Left ventricle myocardium superior (tissue), 1 donor: ENCODE measurements at regions not wholly inside any gene's neighbourhood (a gene's known extent, or its start where the extent isn't known, plus 50 kb on each side); places are given as distances from the start of the nearest gene placed in this dataset.
A peak's percentile ranks its signal among the peaks of the same experiment; 100 is the strongest.

ENCODE experiments used
- ATAC-seq: fragments of 200-7000 bp; cut with Tn5 transposase; one replicate; pipeline ENCODE4 v1.9.1; 2020; ENCODE audit warnings: mild to moderate bottlenecking, moderate library complexity
- DNase-seq: peaks from one replicate; pipeline ENCODE4 v3.0.0-alpha.2; 2020
- intact Hi-C: fragments of 100-400 bp; cut with micrococcal nuclease; formaldehyde crosslinking; loops from one replicate; pipeline ENCODE4 v1.11.0; 2022
- donor health status: DM: no; HTN: yes; CAD: no; lungs with severe emphysema.

DNA sequence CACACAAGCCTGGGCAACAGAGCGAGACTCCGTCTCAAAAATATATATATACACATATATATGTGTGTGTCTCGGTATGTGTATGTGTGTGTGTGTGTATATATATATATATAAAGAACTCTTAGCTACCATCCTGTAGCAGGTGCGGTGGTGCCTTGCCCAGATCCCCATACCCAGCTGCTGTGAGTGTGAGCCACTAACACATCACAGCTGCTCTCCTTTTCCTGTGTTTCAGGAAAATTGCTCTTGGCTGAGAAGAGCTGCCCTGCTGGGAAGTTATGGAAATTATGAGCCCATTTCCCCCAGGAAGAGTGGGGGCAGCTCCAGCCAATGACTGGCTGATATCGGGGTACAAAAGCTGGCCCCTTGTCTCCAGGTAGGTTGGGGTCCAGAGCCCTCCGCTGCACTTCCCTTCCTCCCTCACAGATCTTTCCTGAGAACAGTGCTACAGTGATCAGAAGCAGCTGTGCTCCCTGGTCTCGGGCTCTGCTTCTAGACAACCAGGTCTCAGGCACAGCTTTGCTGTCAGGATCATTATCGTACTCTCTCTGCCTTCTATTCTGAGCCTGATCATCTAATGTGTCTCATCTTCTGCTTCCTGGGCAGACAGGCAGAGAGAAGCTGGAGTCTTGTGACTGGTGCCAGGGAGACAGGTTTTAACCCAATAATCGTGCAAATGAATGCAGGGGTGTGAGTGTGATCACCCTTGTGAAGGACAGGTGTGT lies 109.6 kb upstream of the ZNF678 start:
- intact Hi-C loops, result no loop called here

GRCh38 chr1:227451954-227452353 lies 111.4 kb upstream of the ZNF678 start:
- DNase-seq (no peak), ATAC-seq (no peak)
- intact Hi-C loops, result no loop called here

More for the DNA sequence above, 109.6 kb upstream of the ZNF678 start:
- no peak for DNase-seq
- ATAC-seq, result no peak

GRCh38 chr1:227451057-227451456 lies 112.3 kb upstream of the ZNF678 start:
- intact Hi-C loops, result no loop called here
- no peak for ATAC-seq
- DNase-seq, result no peak

DNA sequence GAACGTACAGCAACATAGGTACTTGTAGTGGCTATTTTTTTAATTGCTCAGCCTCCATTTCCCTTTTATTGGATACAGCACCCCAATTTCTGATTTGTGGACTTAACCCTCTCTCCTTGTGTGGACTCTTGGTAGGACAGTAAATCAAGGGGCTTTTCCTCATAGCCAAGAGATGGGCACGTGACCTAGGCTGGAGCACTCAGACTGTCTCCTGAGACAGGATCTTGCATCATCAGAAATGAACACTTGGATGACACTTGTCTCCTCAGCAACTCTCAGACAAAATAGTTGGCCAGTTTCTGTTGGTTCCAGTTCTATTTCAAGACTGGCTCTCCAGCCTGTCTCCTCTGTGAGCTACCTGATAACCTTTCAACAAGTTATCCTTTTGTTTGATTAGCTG lies 112.9 kb upstream of the ZNF678 start:
- no peak for DNase-seq
- intact Hi-C loops, result no loop called here
- peak; percentile 28 for ATAC-seq

DNA sequence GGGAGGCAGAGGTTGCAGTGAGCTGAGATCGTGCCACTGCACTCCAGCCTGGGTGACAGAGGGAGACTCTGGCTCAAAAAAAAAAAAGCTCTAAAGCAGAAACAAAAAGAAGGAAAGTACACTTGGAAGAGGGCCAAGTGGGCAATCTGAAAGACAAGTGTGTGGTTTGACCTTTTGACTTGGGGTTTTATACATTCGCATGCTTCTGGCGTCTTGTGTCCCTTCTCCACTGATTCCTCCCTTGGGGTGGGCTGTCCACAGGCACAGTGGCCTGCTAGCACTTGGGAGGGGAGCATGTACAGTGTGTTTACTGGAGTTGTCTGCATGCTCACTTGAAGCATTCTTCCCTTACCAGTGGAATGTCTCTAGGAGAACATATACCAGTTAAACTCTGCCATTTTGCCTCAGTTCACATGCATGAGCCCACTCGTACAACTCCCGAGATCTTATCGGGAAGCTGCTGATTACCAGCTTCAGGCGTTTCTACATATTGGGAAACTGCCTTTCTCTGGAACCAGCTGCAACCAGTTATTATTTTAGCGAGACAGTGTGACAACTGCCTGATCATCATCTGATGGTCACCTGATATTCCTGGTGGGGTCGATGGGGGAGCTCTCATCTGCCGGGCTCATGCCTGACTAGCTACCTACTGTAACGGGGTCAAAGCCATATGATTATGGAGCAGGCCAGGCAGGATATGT lies 113.5 kb upstream of the ZNF678 start:
- ATAC-seq, result no peak
- DNase-seq, result no peak
- intact Hi-C loops, result no loop called here

DNA sequence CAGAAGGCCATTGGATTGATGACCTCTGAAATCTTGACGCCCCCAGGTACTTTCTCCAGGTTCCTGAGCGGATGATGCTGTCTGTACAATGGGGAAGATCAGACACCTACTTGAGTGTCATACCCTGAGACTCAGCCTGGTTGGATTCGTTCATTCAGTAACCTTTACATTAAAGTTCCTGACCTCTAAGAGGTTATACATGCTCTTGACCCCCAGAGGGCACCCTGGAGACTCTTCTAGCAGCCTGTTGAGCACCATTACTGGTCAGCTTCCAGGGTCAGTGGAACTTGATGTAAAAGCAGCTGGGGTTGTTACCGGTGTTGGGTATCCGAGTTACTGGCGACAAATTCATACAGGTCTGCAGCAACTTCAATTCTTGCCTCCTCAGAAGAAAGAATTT lies 114.3 kb upstream of the ZNF678 start:
- ATAC-seq (peak; percentile 22), DNase-seq (no peak)
- intact Hi-C loops, result no loop called here

DNA sequence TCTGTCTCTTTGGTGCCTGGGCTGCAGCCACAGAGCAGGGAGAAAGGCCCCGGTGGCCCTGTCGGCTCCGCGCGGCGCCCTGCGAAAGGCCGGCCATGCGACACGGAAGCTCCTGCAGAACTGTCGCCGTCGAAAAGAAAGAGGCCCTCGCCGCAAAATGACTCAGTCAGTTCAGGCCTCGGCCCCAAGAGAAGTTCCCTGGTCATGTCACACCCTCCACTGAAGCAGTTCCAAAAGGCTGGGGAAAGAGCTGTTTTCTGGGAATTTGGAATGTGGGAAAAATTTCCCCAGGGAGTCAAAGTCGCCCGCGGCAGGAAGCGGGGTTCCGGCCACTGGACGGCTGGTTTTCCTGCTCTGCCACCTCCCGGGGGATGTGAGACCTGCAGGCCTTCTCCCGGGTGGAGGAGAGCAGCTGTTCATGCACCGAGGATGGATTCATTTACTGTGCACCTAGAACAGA lies 115.8 kb upstream of the ZNF678 start:
- DNase-seq, result peak; percentile 66
- intact Hi-C loops, result no loop called here
- ATAC-seq, result peak; percentile 73

DNA sequence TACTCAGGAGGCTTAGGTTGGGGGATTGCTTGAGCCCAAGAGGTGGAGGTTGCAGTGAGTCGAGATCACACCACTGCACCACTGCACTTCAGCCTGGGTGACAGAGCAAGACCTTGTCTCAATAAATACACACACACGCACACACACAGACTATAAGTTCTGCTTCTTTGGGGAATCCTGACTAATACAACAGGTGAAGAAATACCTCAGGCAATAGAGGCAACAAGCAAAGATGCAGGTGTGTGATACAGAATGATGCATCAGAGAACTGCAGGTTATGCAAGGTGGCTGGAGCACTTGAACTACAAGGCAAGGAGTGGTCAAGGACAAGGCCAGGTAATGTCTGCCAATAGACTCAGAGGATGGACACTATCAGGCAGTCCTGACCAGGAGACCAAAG lies 117.6 kb upstream of the ZNF678 start:
- DNase-seq (no peak), ATAC-seq (no peak)
- intact Hi-C loops, result no loop called here

GRCh38 chr1:227445092-227445674 lies 118.2 kb upstream of the ZNF678 start:
- intact Hi-C loops, result no loop called here
- no peak for DNase-seq
- no peak for ATAC-seq

DNA sequence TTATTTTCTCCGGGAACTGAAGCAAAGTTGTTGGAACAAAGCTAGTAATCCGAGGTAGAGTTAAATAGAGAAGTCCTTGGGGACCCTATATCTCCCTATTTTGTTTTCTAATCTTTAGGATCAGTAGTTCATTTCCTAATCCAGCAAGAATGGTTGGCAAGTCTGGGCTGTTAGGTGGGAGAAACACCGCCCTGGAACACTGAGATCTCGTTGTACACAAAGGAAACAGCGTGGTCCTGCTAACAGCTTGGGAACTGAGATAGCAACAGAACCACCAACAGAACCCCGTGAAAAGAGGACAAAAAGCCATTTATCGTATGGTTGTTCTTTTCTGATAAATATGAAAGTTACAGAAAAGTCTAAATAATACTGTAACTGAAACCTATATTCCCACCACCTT lies 121.9 kb upstream of the CDC42BPA start:
- ATAC-seq (peak; percentile 56), DNase-seq (no peak)
- intact Hi-C loops, result no loop called here

GRCh38 chr1:227437495-227438008 lies 119.3 kb upstream of the CDC42BPA start:
- ATAC-seq, result peak; percentile 67
- intact Hi-C loops, result loop anchor here (5.0 to 10.0 kb wide), 2 partner anchors 203 to 305 kb away; no protein-coding TSS in a partner anchor
- DNase-seq, result no peak

GRCh38 chr1:227434808-227435444 lies 116.6 kb upstream of the CDC42BPA start:
- no peak for DNase-seq
- intact Hi-C loops, result loop anchor here (5.0 to 10.0 kb wide), 2 partner anchors 200 to 303 kb away; no protein-coding TSS in a partner anchor
- ATAC-seq, result no peak

DNA sequence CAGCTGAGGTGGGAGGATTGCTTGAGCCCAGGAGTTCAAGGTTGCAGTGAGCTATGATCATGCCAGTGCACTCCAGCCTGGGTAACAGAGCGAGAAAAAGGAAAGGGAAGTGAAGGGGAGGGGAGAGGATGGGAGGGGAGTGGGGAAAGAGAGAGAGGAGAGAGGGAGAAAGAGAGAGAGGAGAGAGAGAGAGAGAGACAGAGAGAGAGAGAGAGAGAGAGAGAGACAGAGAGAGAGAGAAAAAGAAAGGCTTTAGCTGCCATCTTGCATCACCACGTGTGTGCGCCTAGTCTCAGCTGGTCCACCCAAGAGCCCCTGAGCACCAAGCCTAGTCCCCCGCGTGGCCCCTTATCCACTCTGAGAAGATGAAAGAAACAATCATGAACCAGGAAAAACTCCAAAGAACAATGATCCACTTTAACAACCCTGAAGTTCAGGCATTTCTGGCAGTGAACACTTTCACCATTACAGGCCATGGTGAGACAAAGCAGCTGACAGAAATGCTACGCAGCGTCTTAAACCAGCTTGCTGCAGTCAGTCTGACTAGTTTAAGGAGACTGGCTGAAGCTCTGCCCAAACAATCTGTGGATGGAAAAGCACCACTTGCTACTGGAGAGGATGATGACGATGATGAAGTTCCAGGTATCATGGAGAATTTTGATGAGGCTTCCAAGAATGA lies 115.5 kb upstream of the CDC42BPA start:
- DNase-seq (no peak), ATAC-seq (no peak)
- intact Hi-C loops, result loop anchor here (10.0 kb wide), 1 partner anchor 199 kb away; no protein-coding TSS in a partner anchor

GRCh38 chr1:227432981-227433380 lies 114.7 kb upstream of the CDC42BPA start:
- intact Hi-C loops, result loop anchor here (10.0 kb wide), 1 partner anchor 198 kb away; no protein-coding TSS in a partner anchor
- DNase-seq (no peak), ATAC-seq (no peak)

DNA sequence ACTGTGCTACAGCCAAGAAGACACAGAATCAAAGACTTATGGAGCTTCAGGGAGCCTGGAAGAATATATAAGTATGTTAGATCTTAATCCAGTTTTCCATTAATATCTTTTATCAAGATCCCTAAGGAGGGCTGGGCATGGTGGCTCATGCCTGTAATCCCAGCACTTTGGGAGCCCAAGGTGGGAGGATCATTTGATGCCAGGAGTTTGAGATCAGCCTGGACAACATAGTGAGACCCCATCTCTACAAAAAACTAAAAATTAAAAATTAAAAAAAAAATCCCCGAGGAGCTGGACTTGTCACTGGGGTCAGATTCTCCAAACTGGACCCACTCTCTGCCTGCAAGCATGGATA lies 113.9 kb upstream of the CDC42BPA start:
- DNase-seq (no peak), ATAC-seq (no peak)
- intact Hi-C loops, result loop anchor here (10.0 kb wide), 1 partner anchor 197 kb away; no protein-coding TSS in a partner anchor

DNA sequence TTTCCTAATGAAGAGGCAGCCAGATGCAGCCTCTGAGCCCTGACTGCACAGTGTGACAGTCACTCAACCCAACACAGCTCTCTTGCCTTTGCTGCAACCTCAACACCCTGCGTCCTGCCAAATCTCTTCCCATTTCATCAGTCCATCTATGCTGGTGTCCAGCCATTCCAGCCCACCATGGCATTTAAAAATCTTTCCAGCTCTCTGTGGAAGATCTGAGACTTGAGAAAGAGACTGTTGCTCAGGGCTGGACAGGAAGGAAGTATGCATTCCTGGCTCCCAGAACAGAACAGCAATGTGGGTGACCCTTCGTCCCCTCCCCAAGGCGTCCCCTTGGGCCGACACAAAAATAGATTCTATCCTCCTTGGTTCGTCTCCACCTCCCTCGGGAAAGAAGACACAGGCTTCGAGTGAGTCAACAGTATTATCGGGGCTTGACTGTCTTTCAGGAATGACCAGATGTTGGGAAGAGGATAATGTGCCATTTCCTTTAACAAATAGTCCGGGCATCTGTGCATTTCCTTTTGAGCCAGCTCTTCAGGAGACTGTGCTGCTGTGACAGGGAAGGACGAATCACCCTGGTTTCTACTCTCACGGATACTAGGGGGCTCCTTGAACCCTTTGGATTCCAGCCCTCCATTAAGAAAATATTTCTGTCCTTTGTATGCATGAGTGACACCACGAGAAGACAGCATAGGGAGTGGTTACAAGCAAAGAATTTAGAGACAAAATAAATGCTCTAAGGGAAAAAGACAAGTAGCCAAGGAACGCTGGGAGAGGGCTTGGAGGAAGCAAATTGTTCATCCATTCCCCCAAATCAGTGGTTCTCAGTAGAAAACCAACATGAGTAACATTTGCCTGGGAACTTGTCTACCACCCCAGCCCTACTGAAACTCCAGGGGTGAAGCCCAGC lies 111.4 kb upstream of the CDC42BPA start:
- intact Hi-C loops, result loop anchor here (10.0 kb wide), 1 partner anchor 195 kb away; no protein-coding TSS in a partner anchor
- ATAC-seq (peak; percentile 74), DNase-seq (no peak)

- intact Hi-C loops, result no loop called here
- DNase-seq, result no peak
- peak; percentile 38 for ATAC-seq
Measured at GRCh38 chr1:227428803-227429202, 110.5 kb upstream of the CDC42BPA start.

GRCh38 chr1:227427411-227427810 lies 109.1 kb upstream of the CDC42BPA start:
- intact Hi-C loops, result no loop called here
- ATAC-seq, result no peak
- DNase-seq, result no peak
